ENCODE measurements at regions not wholly inside any gene's neighbourhood (a gene's known extent, or its start where the extent isn't known, plus 50 kb on each side); places are given as distances from the start of the nearest gene placed in this dataset.

- ATAC-seq: no peak
- no peak overlapping the region for H3K4me3 ChIP-seq
- H3K9me3 ChIP-seq: no peaks in the 10 kb centered on the region
- TF ChIP-seq CTCF (IDR thresholded peaks at IDR 0.05): no peak
- intact Hi-C loops (cut with DNase I, micrococcal nuclease): no loop called here
- H3K36me3 ChIP-seq (ENCODE audit: low read depth): no peaks in the 10 kb centered on the region
- H3K4me1 ChIP-seq (ENCODE audit: low read depth): no peaks in the 10 kb centered on the region
- DNase-seq: no peak
These were observed 218.7 kb downstream of the RBM43 start for GRCh38 chr2:151042964-151043363.

- no peaks in the 10 kb centered on the region for H3K36me3 ChIP-seq (ENCODE audit: low read depth)
- no peak for TF ChIP-seq CTCF (IDR thresholded peaks at IDR 0.05)
- no peaks in the 10 kb centered on the region for H3K4me1 ChIP-seq (ENCODE audit: low read depth)
- DNase-seq (no peak), ATAC-seq (no peak)
- no peak overlapping the region for H3K4me3 ChIP-seq
- intact Hi-C loops (cut with DNase I, micrococcal nuclease): no loop called here
- H3K9me3 ChIP-seq: no peaks in the 10 kb centered on the region
These were observed 221.6 kb downstream of the RBM43 start for GRCh38 chr2:151040039-151040438.

- Histone ChIP-seq H3K36me3 (ENCODE audit: low read depth) (no peaks in the 10 kb centered on the region), H3K4me3 (no peak overlapping the region)
These were observed 223.1 kb downstream of the RBM43 start for GRCh38 chr2:151038516-151038915.

GRCh38 chr2:151037434-151037833 is 224.2 kb downstream of the RBM43 start:
- H3K9me3 ChIP-seq: no peaks in the 10 kb centered on the region
- intact Hi-C loops (cut with DNase I, micrococcal nuclease): no loop called here
- ATAC-seq: no peak

More at GRCh38 chr2:151038516-151038915, 223.1 kb downstream of the RBM43 start:
- no peaks in the 10 kb centered on the region for H3K4me1 ChIP-seq (ENCODE audit: low read depth)
- no peak for ATAC-seq
- H3K9me3 ChIP-seq: no peaks in the 10 kb centered on the region
- intact Hi-C loops (cut with DNase I, micrococcal nuclease): no loop called here
- no peak for DNase-seq
- no peak for TF ChIP-seq CTCF (IDR thresholded peaks at IDR 0.05)

GRCh38 chr2:151033271-151034248 is 228.1 kb downstream of the RBM43 start:
- Histone ChIP-seq H3K36me3 (ENCODE audit: low read depth) (no peaks in the 10 kb centered on the region), H3K4me1 (ENCODE audit: low read depth) (no peaks in the 10 kb centered on the region), H3K4me3 (no peak overlapping the region), H3K9me3 (no peaks in the 10 kb centered on the region)
- DNase-seq (no peak), ATAC-seq (no peak)
- intact Hi-C loops (cut with DNase I, micrococcal nuclease): no loop called here
- TF ChIP-seq CTCF (IDR thresholded peaks at IDR 0.05): no peak

More at GRCh38 chr2:151037434-151037833, 224.2 kb downstream of the RBM43 start:
- Histone ChIP-seq H3K4me3 (no peak overlapping the region), H3K36me3 (ENCODE audit: low read depth) (no peaks in the 10 kb centered on the region), H3K4me1 (ENCODE audit: low read depth) (no peaks in the 10 kb centered on the region)
- no peak for DNase-seq
- TF ChIP-seq CTCF (IDR thresholded peaks at IDR 0.05): no peak

Measured in mucosa of descending colon (tissue), 3 donors.